Panc1 (cell line): ENCODE measurements at regions not wholly inside any gene's neighbourhood (a gene's known extent, or its start where the extent isn't known, plus 50 kb on each side); places are given as distances from the start of the nearest gene placed in this dataset.

Source experiments
- ATAC-seq: fragments of 200-7000 bp; cut with Tn5 transposase; 2 replicates; pipeline ENCODE4 v1.9.1; 2020; ENCODE audit warnings: mild to moderate bottlenecking, moderate library complexity
- BruUV-seq: library from RNA; stranded (reverse); fragments of 400-500 nt; replicated peaks from 2 replicates; lab custom pipeline; 2021; lab: Mats Ljungman, UMichigan
- CTCF ChIA-PET: fragments of 300-600 bp; sonication (Branson Sonifier 250); formaldehyde crosslinking; loops from one replicate; lab custom pipeline; 2022; ENCODE audit warnings: antibody characterized with exemption; lab: Charles Lee
- POLR2A ChIA-PET: fragments of 300-600 bp; sonication (Branson Sonifier 250); formaldehyde crosslinking; loops from one replicate; lab custom pipeline; 2022; ENCODE audit warnings: antibody characterized with exemption; lab: Charles Lee
- DNase-seq: peaks from one replicate; pipeline ENCODE4 v3.0.0-alpha.2; 2010; ENCODE audit warnings: low read depth, low spot score
- H3K27ac ChIP-seq: 2 replicates; pipeline ENCODE4 v1.5.1; 2011; ENCODE audit warnings: mild to moderate bottlenecking, low read length, inconsistent platforms
- H3K27me3 ChIP-seq: fragments of 200-500 bp; sonication (Bioruptor generic); 2 replicates; pipeline ENCODE4 v1.6.0; 2014; ENCODE audit warnings: low read length, inconsistent platforms; ENCODE audit not compliant: control insufficient read depth, insufficient read depth
- H3K36me3 ChIP-seq: fragments of 200-500 bp; sonication (Bioruptor generic); 2 replicates; pipeline ENCODE4 v1.5.1; 2014; ENCODE audit warnings: inconsistent platforms, mild to moderate bottlenecking, low read length, moderate library complexity; ENCODE audit not compliant: control insufficient read depth, insufficient read depth
- H3K4me1 ChIP-seq: 2 replicates; pipeline ENCODE4 v1.5.1; 2011; ENCODE audit warnings: inconsistent platforms, mild to moderate bottlenecking, low read length, moderate library complexity; ENCODE audit not compliant: control insufficient read depth, insufficient read depth
- H3K4me3 ChIP-seq, 2 experiments: 2 replicates each; pipeline ENCODE4 v1.5.1; 2011 to 2012; ENCODE audit warnings: low read depth in 2 of 2, low read length in 2 of 2, mild to moderate bottlenecking in 2 of 2, inconsistent platforms in 1 of 2, moderate library complexity in 1 of 2
- H3K9me3 ChIP-seq: fragments of 200-500 bp; sonication (Bioruptor generic); 2 replicates; pipeline ENCODE4 v1.5.1; 2014; ENCODE audit warnings: low read depth, mild to moderate bottlenecking, inconsistent platforms, low read length, moderate library complexity; ENCODE audit not compliant: control insufficient read depth, insufficient read depth
- POLR2AphosphoS5 ChIP-seq: IDR thresholded peaks from 2 replicates; pipeline ENCODE4 v1.6.1; 2012; ENCODE audit warnings: mild to moderate bottlenecking, low read depth, low read length, moderate library complexity
- REST ChIP-seq, 2 experiments: IDR thresholded peaks; 2 replicates each; pipeline ENCODE4 v1.6.1; 2011 to 2012; ENCODE audit warnings: low read depth in 2 of 2, control low read depth in 1 of 2, low read length in 1 of 2, mild to moderate bottlenecking in 1 of 2, moderate library complexity in 1 of 2; ENCODE audit not compliant: insufficient read depth in 1 of 2
- SIN3A ChIP-seq: IDR thresholded peaks from 2 replicates; pipeline ENCODE4 v1.6.1; 2012; ENCODE audit warnings: low read depth, mild to moderate bottlenecking, low read length, moderate library complexity, borderline replicate concordance; ENCODE audit not compliant: insufficient read depth
- TCF7L2 ChIP-seq: IDR thresholded peaks from 2 replicates; pipeline ENCODE4 v1.6.1; 2011; ENCODE audit warnings: mild to moderate bottlenecking, low read depth, low read length, inconsistent platforms
- in situ Hi-C: cut with HindIII; loops from 2 replicates; pipeline ENCODE4 v1.10.0; 2016; ENCODE audit warnings: low sequenced_read_pairs, low pct_unique_long_range_greater_than_20kb
- intact Hi-C: fragments of 100-400 bp; cut with micrococcal nuclease; formaldehyde crosslinking; loops from one replicate; pipeline ENCODE4 v1.10.0; 2022; ENCODE audit not compliant: unreplicated experiment
- TF ChIP-seq, protein P1 (sequence below): fragments of 450-650 bp; IDR thresholded peaks from 2 replicates; pipeline ENCODE4 v1.5.1; 2017; ENCODE audit warnings: mild to moderate bottlenecking

DNA sequence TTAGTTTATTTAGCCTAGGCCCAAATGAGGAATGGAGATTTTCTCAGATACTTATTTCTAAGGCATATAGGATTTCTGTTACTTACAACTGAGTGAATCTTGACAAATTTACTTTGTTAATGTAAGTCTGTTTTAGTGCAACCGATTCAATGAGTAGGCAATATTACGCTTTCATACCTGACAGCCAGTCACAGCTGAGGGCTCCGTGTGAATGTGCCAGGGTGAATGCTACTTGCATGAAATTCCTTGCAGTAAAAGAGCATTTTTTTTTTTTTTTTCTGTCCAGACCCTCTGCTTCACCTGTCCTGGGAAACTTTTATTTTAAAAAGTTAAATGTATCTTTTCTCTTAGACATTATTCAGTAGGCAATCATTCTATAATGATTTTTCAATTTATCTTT lies 1100.0 kb downstream of the FAT4 start:
- intact Hi-C loops (no loop called here), in situ Hi-C loops (no loop called here)
- TF ChIP-seq POLR2AphosphoS5 = no peak
- TF ChIP-seq REST (IDR thresholded peaks at IDR 0.05; ENCODE audit: insufficient read depth in 1 of 2, low read depth in 2 of 2, low read length in 1 of 2) = no peak
- no peak for TF ChIP-seq TCF7L2
- TF ChIP-seq, protein P1, sequence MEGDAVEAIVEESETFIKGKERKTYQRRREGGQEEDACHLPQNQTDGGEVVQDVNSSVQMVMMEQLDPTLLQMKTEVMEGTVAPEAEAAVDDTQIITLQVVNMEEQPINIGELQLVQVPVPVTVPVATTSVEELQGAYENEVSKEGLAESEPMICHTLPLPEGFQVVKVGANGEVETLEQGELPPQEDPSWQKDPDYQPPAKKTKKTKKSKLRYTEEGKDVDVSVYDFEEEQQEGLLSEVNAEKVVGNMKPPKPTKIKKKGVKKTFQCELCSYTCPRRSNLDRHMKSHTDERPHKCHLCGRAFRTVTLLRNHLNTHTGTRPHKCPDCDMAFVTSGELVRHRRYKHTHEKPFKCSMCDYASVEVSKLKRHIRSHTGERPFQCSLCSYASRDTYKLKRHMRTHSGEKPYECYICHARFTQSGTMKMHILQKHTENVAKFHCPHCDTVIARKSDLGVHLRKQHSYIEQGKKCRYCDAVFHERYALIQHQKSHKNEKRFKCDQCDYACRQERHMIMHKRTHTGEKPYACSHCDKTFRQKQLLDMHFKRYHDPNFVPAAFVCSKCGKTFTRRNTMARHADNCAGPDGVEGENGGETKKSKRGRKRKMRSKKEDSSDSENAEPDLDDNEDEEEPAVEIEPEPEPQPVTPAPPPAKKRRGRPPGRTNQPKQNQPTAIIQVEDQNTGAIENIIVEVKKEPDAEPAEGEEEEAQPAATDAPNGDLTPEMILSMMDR = no peak
- TF ChIP-seq SIN3A = no peak
- Histone ChIP-seq H3K36me3 (no peaks in the 10 kb centered on the region), H3K27me3 (no peaks in the 10 kb centered on the region), H3K4me1 (no peaks in the 10 kb centered on the region), H3K27ac (no peak overlapping the region), H3K9me3 (no peaks in the 10 kb centered on the region), H3K4me3 (no peak overlapping the region)
- no peak for ATAC-seq
- BruUV-seq = no TSS peak
- CTCF ChIA-PET = no interaction called here
- no peak for DNase-seq
- POLR2A ChIA-PET = no interaction called here

- no peaks in the 10 kb centered on the region for H3K9me3 ChIP-seq
- in situ Hi-C loops (no loop called here), intact Hi-C loops (no loop called here)
- ChIA-PET POLR2A (no interaction called here), CTCF (no interaction called here)
- H3K4me1 ChIP-seq = no peaks in the 10 kb centered on the region
- H3K4me3 ChIP-seq = no peak overlapping the region
- TF ChIP-seq SIN3A (no peak), REST (IDR thresholded peaks at IDR 0.05; ENCODE audit: insufficient read depth in 1 of 2, low read depth in 2 of 2, low read length in 1 of 2) (no peak), POLR2AphosphoS5 (no peak), TCF7L2 (no peak)
- TF ChIP-seq, protein P1 = no peak
- BruUV-seq = no TSS peak
- no peaks in the 10 kb centered on the region for H3K36me3 ChIP-seq
- H3K27ac ChIP-seq = no peak overlapping the region
- no peaks in the 10 kb centered on the region for H3K27me3 ChIP-seq
- no peak for ATAC-seq
- DNase-seq = no peak
Observed at GRCh38 chr4:126419266-126419665, 1104.5 kb downstream of the FAT4 start.
